NB4 (cell line): ENCODE measurements at regions not wholly inside any gene's neighbourhood (a gene's known extent, or its start where the extent isn't known, plus 50 kb on each side); places are given as distances from the start of the nearest gene placed in this dataset.

Source experiments
- CTCF ChIP-seq: IDR thresholded peaks from one replicate; pipeline ENCODE4 v1.5.1; 2012; ENCODE audit warnings: low read depth, low read length
- MYC ChIP-seq: IDR thresholded peaks from 2 replicates; pipeline ENCODE4 v1.6.1; 2011; ENCODE audit warnings: low read depth, low read length
- POLR2A ChIP-seq: IDR thresholded peaks from 2 replicates; pipeline ENCODE4 v1.6.1; 2011; ENCODE audit warnings: mild to moderate bottlenecking; ENCODE audit not compliant: insufficient read length; ENCODE audit errors: extremely low read depth

DNA sequence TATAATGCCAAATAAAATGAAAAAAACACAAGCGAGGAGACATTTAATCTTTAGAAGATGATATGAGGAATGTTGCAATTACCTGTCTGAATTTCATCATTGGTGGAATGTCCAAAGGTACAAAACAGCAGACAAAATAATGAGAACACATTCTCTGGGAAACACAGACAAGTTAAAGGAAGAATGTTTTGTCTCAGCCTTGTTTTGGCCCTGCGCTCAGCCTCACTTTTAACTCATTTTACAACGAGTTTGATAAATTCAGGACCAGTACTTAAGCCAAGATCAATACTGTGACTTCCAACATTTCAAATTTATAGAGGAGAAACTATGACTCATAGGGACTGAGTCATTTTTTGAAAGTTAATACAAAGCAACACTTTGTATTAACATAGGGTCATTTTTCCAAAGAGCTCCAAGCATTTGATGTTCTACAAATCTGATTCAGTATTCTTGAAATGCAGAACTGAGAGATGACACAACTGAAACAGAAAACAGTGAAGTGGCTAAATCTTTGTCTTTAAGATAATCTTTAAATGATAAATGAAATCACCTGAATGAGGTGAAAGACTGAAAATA, 833.2 kb upstream of the CHAC2 start:
- TF ChIP-seq CTCF (no peak), POLR2A (no peak), MYC (no peak)
